Loucy (cell line): ENCODE measurements at regions not wholly inside any gene's neighbourhood (a gene's known extent, or its start where the extent isn't known, plus 50 kb on each side); places are given as distances from the start of the nearest gene placed in this dataset.
"Not testable (repeated sequence)": the region's sequence is repeated elsewhere in the genome, so short reads cannot be mapped to it uniquely, and the experiment has no call there.

ENCODE experiments used
- H2AFZ ChIP-seq: fragments of 200-600 bp; sonication (generic); 2 replicates; pipeline ENCODE4 v1.6.0; 2016; ENCODE audit warnings: antibody characterized with exemption, mild to moderate bottlenecking, low read length, moderate library complexity
- H3F3A ChIP-seq: fragments of 200-600 bp; 2 replicates; pipeline ENCODE4 v1.6.0; 2016; ENCODE audit warnings: antibody characterized with exemption, low read depth, mild to moderate bottlenecking
- H3K27me3 ChIP-seq: fragments of 200-600 bp; sonication (generic); 2 replicates; pipeline ENCODE4 v1.6.1; 2014; ENCODE audit warnings: low read length, mild to moderate bottlenecking; ENCODE audit not compliant: insufficient read depth, poor library complexity, severe bottlenecking
- H3K36me3 ChIP-seq: fragments of 200-600 bp; sonication (generic); 2 replicates; pipeline ENCODE4 v1.6.1; 2016; ENCODE audit warnings: low read length; ENCODE audit not compliant: insufficient read depth
- H3K4me1 ChIP-seq: fragments of 200-600 bp; sonication (generic); 2 replicates; pipeline ENCODE4 v1.5.1; 2014; ENCODE audit warnings: low read length, mild to moderate bottlenecking; ENCODE audit not compliant: insufficient read depth, poor library complexity, severe bottlenecking
- H3K4me2 ChIP-seq: fragments of 200-600 bp; sonication (generic); 2 replicates; pipeline ENCODE4 v1.6.0; 2014; ENCODE audit warnings: antibody characterized with exemption, low read length, low read depth, mild to moderate bottlenecking; ENCODE audit not compliant: poor library complexity, severe bottlenecking
- H3K4me3 ChIP-seq: fragments of 200-600 bp; sonication (generic); 2 replicates; pipeline ENCODE4 v1.5.1; 2014; ENCODE audit warnings: low read length, mild to moderate bottlenecking, mixed read lengths; ENCODE audit not compliant: poor library complexity, severe bottlenecking
- H3K79me2 ChIP-seq: fragments of 200-600 bp; sonication (generic); 2 replicates; pipeline ENCODE4 v1.6.1; 2014; ENCODE audit warnings: low read length; ENCODE audit not compliant: insufficient read depth
- H3K9ac ChIP-seq: fragments of 200-600 bp; sonication (generic); 2 replicates; pipeline ENCODE4 v1.6.0; 2014; ENCODE audit warnings: mild to moderate bottlenecking, low read depth, low read length, moderate library complexity; ENCODE audit not compliant: poor library complexity, severe bottlenecking
- H3K9me2 ChIP-seq: fragments of 200-600 bp; sonication (generic); replicated peaks from 2 replicates; pipeline ENCODE4 v1.6.1; 2016; ENCODE audit warnings: low read depth, low read length, mixed read lengths
- H3K9me3 ChIP-seq: fragments of 200-600 bp; sonication (generic); 2 replicates; pipeline ENCODE4 v1.6.1; 2014; ENCODE audit warnings: mild to moderate bottlenecking, antibody characterized with exemption, low read length, low read depth; ENCODE audit not compliant: insufficient read depth
- H4K20me1 ChIP-seq: fragments of 200-600 bp; sonication (generic); 2 replicates; pipeline ENCODE4 v1.6.0; 2014; ENCODE audit warnings: antibody characterized with exemption, low read length, mild to moderate bottlenecking; ENCODE audit not compliant: insufficient read depth, poor library complexity, severe bottlenecking
- EZH2phosphoT487 ChIP-seq: fragments of 200-600 bp; IDR thresholded peaks from 2 replicates; pipeline ENCODE4 v1.6.1; 2018; ENCODE audit warnings: antibody characterized with exemption, mild to moderate bottlenecking, moderate library complexity, borderline replicate concordance
- TF ChIP-seq, protein P1 (sequence below): fragments of 200-600 bp; sonication (generic); conservative IDR thresholded peaks from 2 replicates; pipeline ENCODE4 v1.5.1; 2014; ENCODE audit warnings: mild to moderate bottlenecking, antibody characterized with exemption, low read length

DNA sequence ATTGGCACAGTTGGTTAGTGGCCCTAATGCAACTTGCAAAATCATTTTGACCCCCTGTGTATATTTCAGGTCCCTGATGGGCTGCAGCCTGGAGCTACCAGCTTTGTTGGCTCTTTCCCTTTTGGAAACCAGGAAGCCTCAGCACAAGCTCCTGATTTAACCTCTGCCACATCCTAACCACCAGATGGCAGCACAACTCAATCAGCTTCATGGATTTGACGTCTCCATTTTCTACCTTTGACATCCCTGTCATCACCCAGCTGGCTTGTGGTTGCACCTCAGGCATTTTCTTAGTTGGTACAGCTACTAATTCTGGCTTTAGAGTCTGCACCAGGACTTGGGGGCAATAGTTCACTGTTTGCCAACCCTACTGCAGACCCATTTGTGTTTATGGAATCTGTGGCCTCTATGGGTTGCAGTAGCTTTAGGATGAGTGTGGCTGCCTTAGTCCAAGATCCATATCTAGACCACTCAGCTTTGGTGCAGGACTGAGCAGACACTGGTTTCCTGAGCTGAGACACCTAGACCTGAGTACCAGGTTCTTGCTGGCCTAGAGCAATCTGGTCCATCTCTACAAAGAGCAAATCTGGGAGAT is 456.2 kb downstream of the REEP3 start:
- Histone ChIP-seq H3K9me3 (no peaks in the 10 kb centered on the region), H3K9me2 (no peaks in the 10 kb centered on the region), H3K36me3 (no peaks in the 10 kb centered on the region), H2AFZ (peak overlapping the region; percentile 76), H3K9ac (no peak overlapping the region), H3K4me2 (no peak overlapping the region), H3K4me1 (no peaks in the 10 kb centered on the region), H4K20me1 (no peaks in the 10 kb centered on the region), H3K27me3 (no peaks in the 10 kb centered on the region), H3K79me2 (no peaks in the 10 kb centered on the region), H3K4me3 (no peak overlapping the region), H3F3A (no peaks in the 10 kb centered on the region)
- no peak for TF ChIP-seq EZH2phosphoT487
- TF ChIP-seq, protein P1, sequence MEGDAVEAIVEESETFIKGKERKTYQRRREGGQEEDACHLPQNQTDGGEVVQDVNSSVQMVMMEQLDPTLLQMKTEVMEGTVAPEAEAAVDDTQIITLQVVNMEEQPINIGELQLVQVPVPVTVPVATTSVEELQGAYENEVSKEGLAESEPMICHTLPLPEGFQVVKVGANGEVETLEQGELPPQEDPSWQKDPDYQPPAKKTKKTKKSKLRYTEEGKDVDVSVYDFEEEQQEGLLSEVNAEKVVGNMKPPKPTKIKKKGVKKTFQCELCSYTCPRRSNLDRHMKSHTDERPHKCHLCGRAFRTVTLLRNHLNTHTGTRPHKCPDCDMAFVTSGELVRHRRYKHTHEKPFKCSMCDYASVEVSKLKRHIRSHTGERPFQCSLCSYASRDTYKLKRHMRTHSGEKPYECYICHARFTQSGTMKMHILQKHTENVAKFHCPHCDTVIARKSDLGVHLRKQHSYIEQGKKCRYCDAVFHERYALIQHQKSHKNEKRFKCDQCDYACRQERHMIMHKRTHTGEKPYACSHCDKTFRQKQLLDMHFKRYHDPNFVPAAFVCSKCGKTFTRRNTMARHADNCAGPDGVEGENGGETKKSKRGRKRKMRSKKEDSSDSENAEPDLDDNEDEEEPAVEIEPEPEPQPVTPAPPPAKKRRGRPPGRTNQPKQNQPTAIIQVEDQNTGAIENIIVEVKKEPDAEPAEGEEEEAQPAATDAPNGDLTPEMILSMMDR: peak; percentile 72

DNA sequence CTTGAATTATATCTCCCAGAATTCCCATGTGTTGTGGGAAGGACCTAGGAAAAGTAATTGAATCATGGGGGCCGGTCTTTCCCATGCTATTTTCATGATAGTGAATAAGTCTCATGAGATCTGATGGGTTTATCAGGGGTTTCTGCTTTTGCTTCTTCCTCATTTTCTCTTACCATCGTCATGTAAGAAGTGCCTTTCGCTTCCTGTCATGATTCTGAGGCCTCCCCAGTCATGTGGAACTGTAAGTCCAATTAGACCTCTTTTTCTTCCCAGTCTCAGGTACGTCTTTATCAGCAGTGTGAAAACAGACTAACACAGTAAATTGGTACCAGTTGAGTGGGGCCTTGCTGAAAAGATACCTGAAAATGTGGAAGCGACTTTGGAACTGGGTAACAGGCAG is 459.7 kb downstream of the REEP3 start:
- H3K27me3 ChIP-seq, H2AFZ ChIP-seq, H3F3A ChIP-seq, H4K20me1 ChIP-seq, H3K36me3 ChIP-seq, H3K9ac ChIP-seq, H3K79me2 ChIP-seq, H3K4me2 ChIP-seq, H3K4me3 ChIP-seq, H3K4me1 ChIP-seq, H3K9me2 ChIP-seq, H3K9me3 ChIP-seq: not testable (repeated sequence)

DNA sequence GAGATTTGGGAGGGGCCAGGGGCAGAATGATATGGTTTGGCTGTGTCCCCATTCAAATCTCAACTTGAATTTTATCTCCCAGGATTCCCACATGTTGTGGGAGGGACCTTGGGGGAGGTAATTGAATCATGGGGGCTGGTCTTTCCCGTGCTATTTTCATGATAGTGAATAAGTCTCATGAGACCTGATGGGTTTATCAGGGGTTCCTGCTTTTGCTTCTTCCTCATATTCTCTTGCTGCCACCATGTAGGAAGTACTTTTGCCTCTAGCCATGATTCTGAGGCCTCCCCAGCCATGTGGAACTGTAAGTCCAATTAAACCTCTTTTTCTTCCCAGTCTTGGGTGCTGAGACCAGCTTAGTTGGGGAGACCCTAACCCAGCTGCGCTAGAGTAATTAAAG is 462.9 kb downstream of the REEP3 start:
- H3K4me2 ChIP-seq, H3K9ac ChIP-seq, H3K9me2 ChIP-seq, H3K79me2 ChIP-seq, H3K4me1 ChIP-seq, H4K20me1 ChIP-seq, H3K4me3 ChIP-seq, H3K36me3 ChIP-seq, H3F3A ChIP-seq, H3K9me3 ChIP-seq, H2AFZ ChIP-seq, H3K27me3 ChIP-seq: not testable (repeated sequence)

DNA sequence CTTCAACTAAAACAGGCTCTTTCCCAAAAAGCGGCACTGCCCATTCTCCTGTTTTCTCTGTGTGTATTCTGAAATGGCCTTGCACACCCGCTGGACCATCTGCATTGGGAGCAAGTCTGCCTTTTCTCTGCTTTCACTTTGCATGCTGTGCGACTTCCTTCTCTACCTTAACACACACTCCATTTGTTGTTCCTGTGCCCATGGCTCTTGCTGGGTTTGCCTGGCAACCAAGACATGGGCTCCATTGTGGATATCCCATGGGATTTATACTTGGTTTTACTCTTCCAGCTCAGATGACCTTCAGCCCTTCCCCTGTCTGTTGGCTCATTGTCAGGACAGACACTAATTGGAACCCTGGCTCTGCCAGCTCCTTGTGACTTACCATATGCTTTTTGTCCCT is 465.3 kb downstream of the REEP3 start:
- Histone ChIP-seq H3K79me2 (no peaks in the 10 kb centered on the region), H3K27me3 (no peaks in the 10 kb centered on the region), H3K4me3 (no peak overlapping the region), H3K9me3 (no peaks in the 10 kb centered on the region; the same call in 1 of the 2 replicates), H3K4me2 (no peak overlapping the region), H2AFZ (no peak overlapping the region), H4K20me1 (no peaks in the 10 kb centered on the region), H3K36me3 (no peaks in the 10 kb centered on the region), H3K9me2 (no peaks in the 10 kb centered on the region), H3K4me1 (no peaks in the 10 kb centered on the region), H3F3A (no peaks in the 10 kb centered on the region), H3K9ac (no peak overlapping the region)
- TF ChIP-seq, protein P1: no peak
- no peak for TF ChIP-seq EZH2phosphoT487
